ENCODE measurements at regions not wholly inside any gene's neighbourhood (a gene's known extent, or its start where the extent isn't known, plus 50 kb on each side); places are given as distances from the start of the nearest gene placed in this dataset.

- no peak for DNase-seq (ENCODE audit: low read depth, low spot score)
These were observed 385.0 kb upstream of the TNP1 start for GRCh38 chr2:217244815-217245214.

GRCh38 chr2:217242947-217243346 is 383.1 kb upstream of the TNP1 start:
- DNase-seq (ENCODE audit: low read depth, low spot score) = no peak

- no peak for DNase-seq (ENCODE audit: low read depth, low spot score)
These were observed 371.9 kb upstream of the TNP1 start for GRCh38 chr2:217231724-217232123.

DNA sequence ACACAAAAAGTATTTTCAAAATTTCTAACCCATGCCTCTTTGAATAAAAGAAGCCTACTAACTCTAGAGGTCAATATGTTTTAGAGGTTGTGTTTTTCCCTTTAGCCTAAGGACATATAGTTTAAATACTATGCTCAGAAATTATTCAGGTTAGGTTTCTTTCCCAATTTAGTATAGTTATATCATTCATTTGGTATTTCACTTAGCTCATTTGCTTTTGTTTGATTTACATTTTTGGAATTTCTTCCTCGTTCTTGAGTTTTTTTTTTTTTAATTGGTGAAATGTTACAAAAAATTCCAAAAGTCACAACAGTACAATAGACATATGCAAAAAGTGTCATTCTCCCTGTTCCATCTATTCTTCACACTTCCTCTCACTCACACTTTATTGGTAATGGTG is 371.3 kb upstream of the TNP1 start:
- no peak for DNase-seq (ENCODE audit: low read depth, low spot score)

DNA sequence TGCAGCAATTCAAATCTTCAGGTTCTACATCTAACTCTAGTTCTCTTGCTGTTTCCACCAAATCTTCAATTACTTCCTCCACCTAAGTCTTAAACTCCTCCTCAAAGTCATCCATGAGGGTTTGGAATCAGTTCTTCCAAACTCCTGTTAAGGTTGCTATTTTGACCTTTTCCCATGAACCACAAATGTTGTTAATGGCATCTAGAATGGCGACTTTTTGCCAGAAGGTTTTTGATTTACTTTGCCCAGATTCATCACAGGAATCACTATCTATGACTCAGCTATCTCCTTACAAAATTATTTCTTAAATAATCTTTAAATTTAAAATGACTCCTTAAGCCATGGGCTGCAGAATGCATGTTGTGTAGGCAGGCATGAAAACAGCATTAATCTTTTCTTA is 368.9 kb upstream of the TNP1 start:
- no peak for DNase-seq (ENCODE audit: low read depth, low spot score)

DNA sequence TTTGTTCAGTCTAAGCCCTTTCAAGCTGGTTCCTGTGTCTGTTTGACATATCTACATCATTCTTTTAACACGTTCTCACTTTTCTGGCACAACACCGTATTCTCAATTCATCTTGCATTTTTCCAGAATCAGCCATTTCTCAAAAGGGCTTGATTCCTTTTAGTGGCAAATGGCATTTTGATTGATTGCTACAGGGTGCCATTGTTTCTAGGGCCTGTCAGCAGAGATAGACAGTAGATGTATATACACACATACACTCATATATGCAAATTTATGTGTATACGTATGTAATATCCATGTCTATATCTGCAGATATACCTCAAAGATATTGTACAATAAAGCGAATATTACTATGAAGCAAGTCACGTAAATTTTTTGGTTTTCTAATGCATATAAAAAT is 367.9 kb upstream of the TNP1 start:
- DNase-seq (ENCODE audit: low read depth, low spot score) = no peak

- DNase-seq (ENCODE audit: low read depth, low spot score) = no peak
These were observed 365.7 kb upstream of the TNP1 start for GRCh38 chr2:217225596-217225995.

GRCh38 chr2:217223222-217223930 is 363.5 kb upstream of the TNP1 start:
- no peak for DNase-seq (ENCODE audit: low read depth, low spot score)

GRCh38 chr2:217222309-217222910 is 362.5 kb upstream of the TNP1 start:
- DNase-seq (ENCODE audit: low read depth, low spot score) = no peak

GRCh38 chr2:217220228-217221013 is 360.6 kb upstream of the TNP1 start:
- no peak for DNase-seq (ENCODE audit: low read depth, low spot score)

DNA sequence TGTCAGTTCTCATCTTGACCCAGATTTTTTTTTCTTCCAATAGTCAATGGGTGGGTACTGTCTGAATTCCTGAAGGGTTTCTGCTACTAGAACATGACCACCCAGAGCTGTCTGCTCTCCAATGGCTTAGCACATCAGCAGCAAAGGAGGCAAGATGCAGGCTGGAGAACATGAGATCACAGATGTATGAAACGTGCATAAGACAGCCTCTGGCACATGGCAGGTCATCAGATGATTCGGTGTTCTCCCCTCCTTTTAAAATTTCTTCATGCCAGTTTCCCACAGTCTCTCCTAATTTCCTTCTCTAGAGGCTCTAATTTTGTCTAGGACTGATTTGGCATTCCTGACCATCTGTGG is 359.3 kb upstream of the TNP1 start:
- no peak for DNase-seq (ENCODE audit: low read depth, low spot score)

GRCh38 chr2:217218269-217219163 is 358.7 kb upstream of the TNP1 start:
- no peak for DNase-seq (ENCODE audit: low read depth, low spot score)

- no peak for DNase-seq (ENCODE audit: low read depth, low spot score)
These were observed 357.1 kb upstream of the TNP1 start for GRCh38 chr2:217216982-217217381.

- DNase-seq (ENCODE audit: low read depth, low spot score) = no peak
These were observed 356.5 kb upstream of the TNP1 start for GRCh38 chr2:217216316-217216715.

GRCh38 chr2:217215877-217216276 is 356.0 kb upstream of the TNP1 start:
- DNase-seq (ENCODE audit: low read depth, low spot score) = no peak

GRCh38 chr2:217208867-217209266 is 349.0 kb upstream of the TNP1 start:
- no peak for DNase-seq (ENCODE audit: low read depth, low spot score)

- no peak for DNase-seq (ENCODE audit: low read depth, low spot score)
These were observed 347.8 kb upstream of the TNP1 start for GRCh38 chr2:217207699-217208010.

DNA sequence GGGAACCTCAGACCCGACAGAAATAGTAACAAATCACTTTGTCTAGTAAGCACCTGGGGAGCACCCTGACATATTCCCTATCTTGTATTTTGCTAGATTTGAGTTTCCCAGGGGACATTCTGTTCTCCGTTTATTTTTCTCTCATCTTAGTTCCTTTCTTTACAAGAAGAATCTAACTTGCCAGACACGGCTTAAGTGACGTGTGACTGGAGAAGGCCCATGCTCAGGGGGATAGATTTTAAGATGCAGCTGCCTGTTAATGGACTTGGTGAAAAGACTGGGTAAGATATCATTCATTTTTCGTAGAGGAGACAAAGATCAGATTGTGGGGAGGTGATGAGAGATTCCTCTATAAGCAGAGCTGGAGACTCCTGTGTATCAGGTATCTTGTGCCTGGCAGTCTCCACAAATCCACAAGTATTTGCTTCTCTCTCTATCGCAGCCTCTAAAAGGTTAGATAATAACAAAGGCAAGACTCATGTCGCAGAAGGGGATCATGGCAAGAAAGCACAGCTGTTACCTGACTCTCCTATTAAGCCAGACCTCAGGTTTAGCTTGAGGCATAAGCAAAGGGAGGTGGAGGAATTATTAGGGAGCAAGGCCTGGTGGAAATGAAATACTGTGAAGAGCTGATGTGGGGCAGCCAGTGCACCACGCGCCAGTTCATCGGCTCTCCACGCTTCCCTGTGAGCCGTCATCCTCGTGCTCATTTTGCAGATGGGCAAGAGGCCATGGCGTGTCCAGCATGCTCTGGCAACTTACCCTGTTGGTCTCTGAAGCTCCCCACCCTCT is 347.2 kb upstream of the TNP1 start:
- DNase-seq (ENCODE audit: low read depth, low spot score) = no peak

DNA sequence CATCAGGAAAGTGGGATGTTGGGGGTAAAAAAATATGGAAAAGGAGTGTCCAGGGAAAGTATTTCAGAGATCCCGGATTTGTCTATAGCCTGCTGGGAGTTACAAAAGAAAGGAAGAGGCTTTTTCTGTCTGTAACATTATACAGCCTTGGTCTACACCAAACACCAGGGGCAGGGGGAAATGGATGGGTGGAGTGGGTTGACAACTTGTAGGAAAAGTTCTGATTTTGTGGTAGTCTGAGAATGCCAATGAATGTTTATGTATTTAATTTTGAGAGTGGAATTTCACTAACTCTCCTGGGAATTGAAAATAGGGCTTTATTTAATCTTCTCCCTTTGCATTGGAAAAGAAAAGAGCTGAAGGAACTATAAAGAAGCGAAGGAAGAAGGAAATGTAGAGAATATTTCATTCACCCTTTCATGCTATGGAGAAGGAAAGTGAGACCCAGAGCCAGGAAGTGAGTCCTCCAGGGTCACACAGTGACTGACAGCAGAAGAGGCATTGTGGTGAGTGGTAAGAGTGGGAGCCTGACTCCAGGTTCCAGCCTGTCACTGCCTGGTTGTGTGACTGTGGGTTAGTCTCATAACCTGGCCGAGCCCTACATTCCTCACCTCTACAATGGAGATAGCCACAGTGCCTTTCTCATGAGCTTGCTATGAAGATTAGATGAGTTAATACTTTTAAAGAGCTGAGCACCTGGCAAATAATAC is 346.3 kb upstream of the TNP1 start:
- no peak for DNase-seq (ENCODE audit: low read depth, low spot score)

DNA sequence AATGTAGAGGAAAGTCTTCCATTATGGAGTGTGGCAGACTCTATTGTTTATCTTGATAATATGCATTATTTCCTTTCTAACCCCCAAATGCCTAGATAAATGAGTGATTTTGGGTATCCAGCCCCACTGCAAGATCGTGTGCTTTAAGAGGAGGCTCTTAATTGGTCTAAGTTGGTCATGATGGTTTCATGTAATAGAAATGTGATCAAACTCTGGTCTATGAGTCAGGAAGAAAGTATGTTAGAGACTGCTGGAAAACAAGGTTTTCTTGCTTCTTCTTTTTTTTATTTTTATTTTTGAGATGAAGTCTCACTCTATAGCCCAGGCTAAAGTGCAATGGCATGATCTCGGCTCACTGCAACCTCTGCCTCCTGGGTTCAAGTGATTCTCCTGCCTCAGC is 344.5 kb upstream of the TNP1 start:
- no peak for DNase-seq (ENCODE audit: low read depth, low spot score)

- no peak for DNase-seq (ENCODE audit: low read depth, low spot score)
These were observed 343.2 kb upstream of the TNP1 start for GRCh38 chr2:217203086-217203485.
